AG09319 (cell line): ENCODE measurements at regions not wholly inside any gene's neighbourhood (a gene's known extent, or its start where the extent isn't known, plus 50 kb on each side); places are given as distances from the start of the nearest gene placed in this dataset.

ENCODE experiments used
- DNase-seq: peaks from one replicate; pipeline ENCODE4 v3.0.0-alpha.2; 2010; ENCODE audit warnings: low read depth; ENCODE audit errors: extremely low read depth
- CTCF ChIP-seq: IDR thresholded peaks from 2 replicates; pipeline ENCODE4 v1.5.1; 2011; ENCODE audit warnings: low read depth, mild to moderate bottlenecking, inconsistent platforms, low read length, moderate library complexity

- no peak for DNase-seq
- TF ChIP-seq CTCF = no peak
Observed at GRCh38 chr4:158331863-158332262, 121.6 kb downstream of the TMEM144 start.

GRCh38 chr4:158333820-158334219, 123.5 kb downstream of the TMEM144 start:
- DNase-seq = no peak
- no peak for TF ChIP-seq CTCF

- TF ChIP-seq CTCF = no peak
Observed at GRCh38 chr4:158341896-158342295, 131.6 kb downstream of the TMEM144 start.

GRCh38 chr4:158346576-158346975, 136.3 kb downstream of the TMEM144 start:
- no peak for DNase-seq
- TF ChIP-seq CTCF = no peak

More at GRCh38 chr4:158341896-158342295, 131.6 kb downstream of the TMEM144 start:
- DNase-seq = no peak

- no peak for DNase-seq
- TF ChIP-seq CTCF = no peak
Observed at GRCh38 chr4:158347556-158347955, 137.3 kb downstream of the TMEM144 start.

- no peak for TF ChIP-seq CTCF
- DNase-seq = no peak
Observed at GRCh38 chr4:158350161-158350560, 139.9 kb downstream of the TMEM144 start.

GRCh38 chr4:158353541-158354304, 143.4 kb downstream of the TMEM144 start:
- no peak for DNase-seq
- no peak for TF ChIP-seq CTCF
